Glomerular visceral epithelial cell (primary cell): ENCODE measurements at regions not wholly inside any gene's neighbourhood (a gene's known extent, or its start where the extent isn't known, plus 50 kb on each side); places are given as distances from the start of the nearest gene placed in this dataset.
"Not testable (repeated sequence)": the region's sequence is repeated elsewhere in the genome, so short reads cannot be mapped to it uniquely, and the experiment has no call there.

ENCODE experiments used
- DNase-seq: peaks from one replicate; pipeline ENCODE4 v3.0.0-alpha.2; 2016; ENCODE audit errors: extremely low spot score

DNA sequence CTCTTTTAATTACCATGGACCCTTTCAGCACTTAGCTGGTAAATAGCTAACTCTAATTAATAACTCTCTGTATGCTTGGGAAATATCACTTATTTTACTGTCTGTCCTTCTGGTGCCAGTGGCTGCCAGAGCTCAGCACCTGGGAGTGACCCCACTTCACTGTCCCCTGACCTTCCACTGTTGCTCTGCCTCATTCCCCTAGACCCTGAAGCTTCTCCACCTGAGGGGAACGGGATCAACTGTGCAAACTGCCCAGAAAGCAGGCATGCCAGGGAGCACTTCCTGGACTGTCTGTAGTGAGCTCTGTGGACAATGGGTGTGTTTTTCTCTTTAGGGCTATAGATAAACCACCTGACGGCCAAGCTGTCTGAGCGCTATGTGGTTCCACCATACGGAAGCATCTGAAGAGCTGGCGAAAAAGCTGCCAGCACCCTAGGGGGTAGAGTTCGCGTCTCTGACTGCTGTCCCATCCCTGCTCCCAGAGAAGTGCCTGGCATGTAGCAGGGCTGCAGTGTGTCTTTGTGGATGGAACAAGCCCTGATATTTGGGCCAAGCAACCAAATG lies 106.3 kb upstream of the FOXA2 start:
- no peak for DNase-seq

DNA sequence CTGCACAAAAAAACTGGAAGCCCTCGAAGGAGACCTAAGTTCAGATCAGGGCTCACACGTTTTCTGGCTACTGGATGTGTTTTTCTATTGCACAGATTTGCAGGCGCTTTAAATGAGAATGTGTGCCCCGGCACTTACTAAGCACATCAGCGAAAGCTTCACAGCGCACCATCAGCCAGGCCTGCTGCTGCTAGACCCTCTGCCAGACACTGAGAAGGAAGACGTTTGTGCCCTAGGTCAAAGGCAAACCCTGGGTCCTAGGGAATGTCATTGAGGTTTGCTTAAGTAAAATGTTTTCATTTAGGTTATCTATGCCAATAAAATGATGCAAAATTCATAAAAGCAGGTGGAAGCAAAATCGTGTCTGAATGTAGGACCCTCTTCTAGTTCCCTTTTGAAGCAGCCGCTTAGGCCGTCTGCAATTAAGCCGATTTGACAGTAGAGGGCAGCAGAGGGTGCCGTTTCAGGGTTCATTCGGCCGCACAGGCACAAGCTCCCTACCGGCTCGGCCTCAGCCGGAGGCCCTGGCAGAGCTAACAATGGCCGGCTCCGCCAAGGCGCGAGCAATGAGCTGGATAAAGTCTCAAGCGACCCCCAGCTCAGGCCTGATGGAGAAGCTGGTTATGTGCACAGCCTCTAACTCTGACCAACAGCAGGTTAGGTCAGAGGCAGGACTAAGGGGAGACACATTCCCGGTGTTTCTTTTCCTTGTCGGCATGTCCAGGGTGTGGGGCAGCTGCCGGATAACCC lies 107.2 kb upstream of the FOXA2 start:
- peak; percentile 81 for DNase-seq

DNA sequence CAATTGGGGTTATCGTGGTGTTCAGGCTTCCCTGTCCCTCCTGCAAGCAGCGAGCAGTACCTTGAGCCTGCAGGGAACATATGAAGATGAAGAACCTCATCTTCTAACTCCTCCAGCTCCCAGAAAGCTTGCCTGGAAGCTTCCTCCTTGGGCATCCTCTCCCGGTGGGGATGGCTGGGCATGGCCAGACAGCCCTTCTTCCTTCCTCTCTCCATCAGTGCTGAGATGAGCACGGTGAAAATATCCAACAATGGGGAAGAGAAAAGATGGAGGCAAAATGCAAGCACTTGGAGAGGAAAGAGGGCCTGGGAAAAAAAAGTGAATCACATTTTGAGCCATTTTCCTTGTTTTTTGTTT lies 107.7 kb upstream of the FOXA2 start:
- DNase-seq = no peak

GRCh38 chr20:22692620-22693019 lies 108.2 kb upstream of the FOXA2 start:
- DNase-seq = not testable (repeated sequence)

DNA sequence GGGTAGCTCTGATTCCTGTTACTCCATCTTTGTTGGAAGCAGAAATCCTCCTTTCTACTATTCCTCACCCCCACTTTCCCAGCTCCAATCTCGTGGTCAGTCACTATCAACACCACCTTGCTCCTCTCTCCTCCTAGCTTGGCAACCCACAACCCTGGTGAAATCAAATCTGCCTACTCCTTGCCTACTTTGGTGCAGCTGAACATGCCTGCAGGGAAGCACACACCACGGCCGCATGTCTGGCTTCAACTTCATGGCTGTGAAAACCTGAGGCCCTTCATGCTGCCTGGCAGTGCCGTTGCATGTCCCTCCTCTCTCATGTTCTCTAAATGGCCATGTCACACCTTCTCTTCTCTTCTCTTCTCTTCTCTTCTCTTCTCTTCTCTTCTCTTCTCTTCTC lies 112.4 kb upstream of the FOXA2 start:
- no peak for DNase-seq

DNA sequence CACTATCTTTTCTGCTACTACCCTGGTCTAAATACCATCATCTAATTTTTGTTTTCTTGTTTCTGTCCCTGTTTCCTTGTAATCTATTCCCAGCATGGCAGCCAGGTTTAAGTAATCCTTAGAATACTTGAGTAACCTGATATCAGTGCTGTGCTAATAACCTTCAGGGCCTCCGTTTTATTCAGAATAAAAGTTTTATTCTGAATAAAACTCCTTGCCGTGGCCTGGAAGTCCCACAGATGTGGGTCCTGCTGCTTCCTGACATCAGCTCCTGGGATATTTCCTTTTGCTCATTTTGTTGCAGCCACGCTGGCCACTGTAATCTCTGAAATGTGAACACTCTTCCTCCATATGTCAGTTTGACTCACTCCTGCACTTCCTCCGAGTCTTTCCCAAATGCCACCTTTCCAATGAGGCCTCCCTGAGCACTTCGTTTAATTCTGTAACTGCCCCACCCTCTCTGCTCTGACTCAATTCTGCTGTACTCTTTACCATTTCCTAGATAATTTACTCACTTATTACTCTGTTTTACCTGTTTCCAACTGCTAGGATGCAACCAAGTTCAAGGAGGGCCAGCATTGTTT lies 114.0 kb upstream of the FOXA2 start:
- no peak for DNase-seq

DNA sequence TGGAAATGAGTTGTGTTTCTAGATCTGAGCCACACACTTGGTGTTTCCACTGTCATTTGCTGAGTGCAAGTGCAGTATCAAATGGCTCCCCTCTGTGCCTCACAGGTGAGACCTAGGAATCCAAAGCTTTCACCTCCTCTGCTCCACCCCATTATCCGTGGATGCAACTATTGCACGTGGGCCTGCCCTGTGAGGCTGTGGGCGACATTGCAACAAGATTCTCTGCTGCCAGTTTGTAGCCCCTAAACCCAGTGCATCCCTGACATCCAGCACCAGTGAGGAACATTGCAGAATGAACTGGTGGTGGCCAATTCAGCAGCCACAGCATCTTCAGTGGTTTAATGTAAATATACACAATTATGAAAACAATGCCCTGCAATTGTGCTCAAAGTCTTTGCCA lies 115.0 kb upstream of the FOXA2 start:
- DNase-seq = no peak

DNA sequence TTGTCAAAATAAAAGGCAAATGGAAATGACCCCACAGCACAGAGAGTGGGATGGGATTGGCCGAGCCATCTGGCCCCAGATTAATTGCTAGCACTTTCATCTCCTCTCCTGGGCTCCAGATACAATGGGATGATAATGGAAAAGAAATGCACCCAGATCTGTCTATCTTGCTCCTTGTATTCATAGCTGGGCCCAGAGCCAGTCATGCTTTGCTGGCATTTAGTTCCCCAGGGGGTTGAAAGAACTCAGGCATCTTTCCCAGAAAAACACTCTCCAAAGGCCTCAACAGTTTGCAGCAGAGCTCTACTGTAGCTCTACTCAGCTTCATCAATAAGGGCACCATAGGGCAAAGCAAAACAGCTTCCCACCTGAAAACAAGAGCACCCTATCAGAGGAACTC lies 116.0 kb upstream of the FOXA2 start:
- no peak for DNase-seq

DNA sequence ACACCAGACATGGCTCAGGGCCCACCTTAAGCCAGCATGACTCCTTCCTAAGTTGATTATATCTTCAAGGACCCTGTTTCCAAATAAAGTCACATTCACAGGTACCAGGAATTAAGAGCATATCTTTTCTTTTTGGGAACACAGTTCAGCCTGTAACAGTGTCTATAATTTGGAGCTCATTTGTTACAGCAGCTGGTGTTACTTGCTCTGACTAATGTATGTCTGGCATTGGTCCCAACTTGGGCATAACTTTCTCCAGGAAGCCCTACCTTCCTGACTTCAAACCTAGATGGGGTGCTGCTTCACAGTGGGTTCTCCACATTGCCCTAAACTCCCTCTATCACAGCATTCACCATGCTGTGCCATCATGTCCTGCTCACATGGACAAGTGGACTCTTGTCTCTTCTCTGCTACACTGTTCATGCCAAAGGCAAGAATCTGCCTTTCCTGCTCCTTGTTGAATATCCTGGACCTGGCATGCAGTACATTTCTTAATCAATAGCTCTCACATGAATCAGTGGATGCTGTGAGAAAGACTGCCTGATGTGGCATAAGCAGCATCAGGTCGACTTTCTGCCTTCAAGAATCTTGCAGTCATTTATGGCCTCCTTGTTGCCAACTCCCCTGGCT lies 117.4 kb upstream of the FOXA2 start:
- DNase-seq = no peak

DNA sequence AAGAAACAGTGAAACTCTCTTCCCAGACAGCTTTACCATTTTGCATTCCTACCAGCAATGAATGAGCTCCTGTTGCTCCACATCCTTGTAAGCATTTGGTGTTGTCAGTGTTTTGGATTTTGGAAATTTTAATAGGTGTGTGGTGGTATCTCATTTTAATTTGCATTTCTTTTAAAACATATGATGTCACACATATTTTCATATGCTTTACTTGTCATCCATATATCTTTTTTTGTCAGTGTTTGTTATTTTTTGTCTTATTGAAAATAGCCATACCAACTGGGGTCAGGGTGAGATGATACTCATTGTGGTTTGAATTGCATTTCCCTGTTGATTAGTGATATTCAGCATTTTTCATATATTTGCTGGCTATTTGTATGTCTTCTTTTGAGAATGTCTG lies 119.5 kb upstream of the FOXA2 start:
- no peak for DNase-seq

- no peak for DNase-seq
These were observed 127.8 kb upstream of the FOXA2 start for GRCh38 chr20:22711971-22712755.

- DNase-seq = peak; percentile 35
These were observed 132.5 kb upstream of the FOXA2 start for GRCh38 chr20:22716821-22717351.

GRCh38 chr20:22717466-22717865 lies 133.1 kb upstream of the FOXA2 start:
- no peak for DNase-seq

DNA sequence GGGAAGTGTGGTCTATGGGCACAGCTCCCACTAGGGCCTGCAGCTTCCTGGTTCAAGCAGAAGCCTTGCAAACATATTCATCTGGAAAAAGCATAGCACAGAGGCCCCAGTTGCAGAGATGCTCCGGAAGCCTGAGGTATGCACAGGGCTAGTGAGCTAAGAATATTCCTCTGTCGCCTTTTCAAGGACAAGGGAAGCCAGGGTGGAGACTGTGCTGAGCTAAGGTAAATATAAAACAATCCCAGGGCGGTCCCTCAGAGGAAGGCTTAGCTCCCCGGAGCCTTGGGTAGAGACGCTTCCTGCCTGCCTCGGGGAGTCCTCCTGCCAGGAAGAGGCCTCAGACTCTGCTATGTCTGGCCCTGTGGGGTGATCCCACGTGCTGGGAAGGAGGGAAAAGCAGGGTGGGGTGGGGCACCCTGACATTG lies 134.8 kb upstream of the FOXA2 start:
- no peak for DNase-seq

- DNase-seq = no peak
These were observed 135.8 kb upstream of the FOXA2 start for GRCh38 chr20:22720206-22720605.

DNA sequence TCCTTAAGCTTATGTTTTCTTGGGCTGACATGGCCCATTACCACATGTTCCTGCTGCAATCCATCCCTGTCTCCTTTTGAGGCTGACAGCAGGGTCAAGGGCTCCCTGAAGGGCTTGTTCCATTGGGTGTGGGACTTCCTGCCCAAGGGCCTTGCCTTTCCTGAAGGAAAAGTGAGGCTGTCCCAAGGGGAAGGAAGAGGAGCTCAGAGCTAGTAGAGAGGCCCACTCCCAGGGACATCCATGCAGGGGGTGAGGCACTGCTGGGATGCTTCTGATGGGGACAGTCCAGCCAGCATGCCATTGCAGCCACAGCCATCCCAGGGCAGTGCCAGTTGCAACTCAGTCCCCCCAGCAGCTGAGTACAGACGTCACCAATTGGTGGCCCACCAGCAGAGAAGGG lies 138.4 kb upstream of the FOXA2 start:
- DNase-seq = no peak

- DNase-seq = no peak
These were observed 139.3 kb upstream of the FOXA2 start for GRCh38 chr20:22723659-22724058.

GRCh38 chr20:22728146-22728745 lies 143.9 kb upstream of the FOXA2 start:
- DNase-seq = no peak

GRCh38 chr20:22729180-22729579 lies 144.8 kb upstream of the FOXA2 start:
- DNase-seq = peak; percentile 61

- no peak for DNase-seq
These were observed 145.4 kb upstream of the FOXA2 start for GRCh38 chr20:22729616-22730236.

DNA sequence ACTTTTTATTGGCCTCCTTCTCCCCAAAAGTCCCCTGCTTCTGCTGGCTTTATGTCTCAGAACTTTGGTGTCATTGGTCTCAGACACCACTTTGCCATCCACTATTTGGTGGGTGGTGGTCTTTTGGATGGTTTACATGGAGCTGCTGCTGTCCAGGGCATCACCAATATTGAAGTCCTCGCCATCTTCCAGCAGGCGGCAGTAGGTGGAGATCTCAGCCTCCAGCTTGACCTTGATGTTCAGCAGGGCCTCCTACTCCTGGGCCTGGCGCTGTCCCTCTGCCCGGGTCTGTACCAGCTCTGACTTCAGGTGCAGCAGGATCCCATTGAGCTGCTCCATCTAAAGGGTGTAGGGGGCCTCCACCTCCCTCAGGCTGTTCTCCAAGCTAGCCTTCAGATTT lies 148.4 kb upstream of the FOXA2 start:
- no peak for DNase-seq
